H1 (cell line): ENCODE measurements at regions not wholly inside any gene's neighbourhood (a gene's known extent, or its start where the extent isn't known, plus 50 kb on each side); places are given as distances from the start of the nearest gene placed in this dataset.

Experiments
- BCL11A ChIP-seq, 2 experiments: IDR thresholded peaks; one replicate each; pipeline ENCODE4 v1.6.1; 2011; ENCODE audit warnings: low read depth in 2 of 2, low read length in 2 of 2, mild to moderate bottlenecking in 2 of 2
- POLR2A ChIP-seq, 2 experiments: IDR thresholded peaks; 1 replicate in 1 of 2; 2 replicates in 1 of 2; pipeline ENCODE4 v1.6.1; 2011; ENCODE audit warnings: low read depth in 2 of 2, low read length in 2 of 2, mild to moderate bottlenecking in 2 of 2; ENCODE audit errors: control extremely low read depth in 1 of 2
- POLR2AphosphoS5 ChIP-seq: IDR thresholded peaks from 2 replicates; pipeline ENCODE4 v1.6.1; 2011; ENCODE audit warnings: low read depth, low read length

DNA sequence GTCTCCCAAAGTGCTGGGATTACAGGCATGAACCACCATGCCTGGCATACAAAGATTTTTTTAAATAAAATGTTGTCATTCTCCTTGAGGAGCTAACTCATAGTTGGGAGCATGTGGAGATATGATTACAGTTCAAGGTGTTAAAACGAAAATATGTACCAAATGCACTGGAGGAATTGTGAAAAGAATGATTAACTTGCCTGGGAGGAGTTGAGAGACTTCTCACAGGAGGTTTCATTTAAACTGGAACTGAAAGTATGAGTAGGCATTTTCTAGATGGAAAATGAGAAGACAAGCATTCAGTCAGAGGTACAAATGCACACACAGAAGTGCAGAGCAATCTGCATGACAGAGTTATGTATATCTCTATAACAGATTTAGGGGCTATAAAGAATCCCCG is 126.6 kb upstream of the PDE1A start (continued):
- TF ChIP-seq POLR2AphosphoS5 (no peak), BCL11A (IDR thresholded peaks at IDR 0.05; ENCODE audit: low read depth in 2 of 2, low read length in 2 of 2) (no peak), POLR2A (IDR thresholded peaks at IDR 0.05; ENCODE audit: control extremely low read depth in 1 of 2, low read depth in 2 of 2, low read length in 2 of 2) (no peak)
